Activated CD4-positive, alpha-beta T cell treated with anti-CD3 and anti-CD28 coated beads, Interleukin-2, amount 10 ng/mL, durations not matched to agents 7 days and 5 days (primary cell): ENCODE measurements at regions not wholly inside any gene's neighbourhood (a gene's known extent, or its start where the extent isn't known, plus 50 kb on each side); places are given as distances from the start of the nearest gene placed in this dataset.

ENCODE experiments used
- CTCF ChIA-PET: fragments of 350-600 bp; sonication (Branson Sonifier 250); formaldehyde crosslinking; loops from one replicate; lab custom pipeline; 2021; ENCODE audit warnings: antibody characterized with exemption; lab: Charles Lee
- POLR2A ChIA-PET: fragments of 350-600 bp; sonication (Branson Sonifier 250); formaldehyde crosslinking; loops from one replicate; lab custom pipeline; 2021; ENCODE audit warnings: antibody characterized with exemption; lab: Charles Lee
- DNase-seq: peaks from one replicate; pipeline ENCODE4 v3.0.0-alpha.2; 2020
- H3K27ac Mint-ChIP-seq: one replicate; pipeline ENCODE4 v1.8.0; 2021; ENCODE audit warnings: mild to moderate bottlenecking, moderate library complexity, mixed read lengths
- H3K27me3 Mint-ChIP-seq: one replicate; pipeline ENCODE4 v1.8.0; 2021; ENCODE audit warnings: mixed read lengths
- H3K36me3 Mint-ChIP-seq: one replicate; pipeline ENCODE4 v1.8.0; 2021; ENCODE audit warnings: low read depth, mixed read lengths
- H3K4me1 Mint-ChIP-seq: one replicate; pipeline ENCODE4 v1.8.0; 2021; ENCODE audit warnings: mixed read lengths
- H3K4me3 Mint-ChIP-seq: one replicate; pipeline ENCODE4 v1.8.0; 2021; ENCODE audit warnings: mild to moderate bottlenecking, moderate library complexity, mixed read lengths
- H3K9me3 Mint-ChIP-seq: one replicate; pipeline ENCODE4 v1.8.0; 2021; ENCODE audit warnings: mixed read lengths

GRCh38 chr1:170247751-170248521 is 102.2 kb downstream of the NTMT2 start:
- Mint-ChIP-seq H3K27me3 (peaks cover 3% of the 10 kb centered on the region), H3K4me1 (peaks cover 13% of the 10 kb centered on the region)
- CTCF ChIA-PET, result no interaction called here

GRCh38 chr1:170250531-170251276 is 104.9 kb downstream of the NTMT2 start:
- peaks cover 5% of the 10 kb centered on the region for H3K9me3 Mint-ChIP-seq
- POLR2A ChIA-PET, result no interaction called here
- H3K27me3 Mint-ChIP-seq, result no peaks in the 10 kb centered on the region

More at GRCh38 chr1:170247751-170248521, 102.2 kb downstream of the NTMT2 start:
- Mint-ChIP-seq H3K4me3 (no peak overlapping the region), H3K9me3 (peaks cover 5% of the 10 kb centered on the region), H3K36me3 (no peaks in the 10 kb centered on the region), H3K27ac (no peak overlapping the region)
- POLR2A ChIA-PET, result no interaction called here
- no peak for DNase-seq

GRCh38 chr1:170252851-170253579 is 107.3 kb downstream of the NTMT2 start:
- Mint-ChIP-seq H3K4me1 (peaks cover 9% of the 10 kb centered on the region), H3K27ac (no peak overlapping the region), H3K27me3 (no peaks in the 10 kb centered on the region), H3K9me3 (peaks cover 5% of the 10 kb centered on the region), H3K4me3 (no peak overlapping the region), H3K36me3 (no peaks in the 10 kb centered on the region)
- CTCF ChIA-PET, result no interaction called here
- POLR2A ChIA-PET, result no interaction called here
- DNase-seq, result no peak

More at GRCh38 chr1:170250531-170251276, 104.9 kb downstream of the NTMT2 start:
- Mint-ChIP-seq H3K27ac (no peak overlapping the region), H3K36me3 (no peaks in the 10 kb centered on the region), H3K4me3 (no peak overlapping the region), H3K4me1 (peaks cover 13% of the 10 kb centered on the region)
- no peak for DNase-seq
- CTCF ChIA-PET, result no interaction called here

GRCh38 chr1:170254371-170254770 is 108.6 kb downstream of the NTMT2 start:
- peaks cover 5% of the 10 kb centered on the region for H3K9me3 Mint-ChIP-seq
- no peaks in the 10 kb centered on the region for H3K4me1 Mint-ChIP-seq
- H3K27ac Mint-ChIP-seq, result no peak overlapping the region
- H3K27me3 Mint-ChIP-seq, result no peaks in the 10 kb centered on the region
- no peak for DNase-seq
- H3K4me3 Mint-ChIP-seq, result no peak overlapping the region
- CTCF ChIA-PET, result no interaction called here
- no peaks in the 10 kb centered on the region for H3K36me3 Mint-ChIP-seq
- POLR2A ChIA-PET, result no interaction called here

- DNase-seq, result no peak
- Mint-ChIP-seq H3K27ac (no peak overlapping the region), H3K4me1 (no peaks in the 10 kb centered on the region), H3K4me3 (no peak overlapping the region), H3K36me3 (no peaks in the 10 kb centered on the region), H3K9me3 (no peaks in the 10 kb centered on the region), H3K27me3 (peaks cover 4% of the 10 kb centered on the region)
- ChIA-PET CTCF (no interaction called here), POLR2A (no interaction called here)
Measured at GRCh38 chr1:170261669-170262068, 115.9 kb downstream of the NTMT2 start.

- ChIA-PET CTCF (no interaction called here), POLR2A (no interaction called here)
- Mint-ChIP-seq H3K27ac (no peak overlapping the region), H3K9me3 (no peaks in the 10 kb centered on the region), H3K4me1 (no peaks in the 10 kb centered on the region), H3K27me3 (peaks cover 7% of the 10 kb centered on the region), H3K4me3 (no peak overlapping the region), H3K36me3 (no peaks in the 10 kb centered on the region)
- no peak for DNase-seq
Measured at GRCh38 chr1:170262276-170262939, 116.6 kb downstream of the NTMT2 start.

GRCh38 chr1:170265234-170265633 is 119.5 kb downstream of the NTMT2 start:
- ChIA-PET CTCF (no interaction called here), POLR2A (no interaction called here)
- Mint-ChIP-seq H3K36me3 (no peaks in the 10 kb centered on the region), H3K9me3 (no peaks in the 10 kb centered on the region), H3K4me3 (no peak overlapping the region), H3K4me1 (no peaks in the 10 kb centered on the region), H3K27ac (no peak overlapping the region), H3K27me3 (peaks cover 9% of the 10 kb centered on the region)
- no peak for DNase-seq

- no peaks in the 10 kb centered on the region for H3K36me3 Mint-ChIP-seq
- DNase-seq, result no peak
- no peak overlapping the region for H3K4me3 Mint-ChIP-seq
- H3K4me1 Mint-ChIP-seq, result no peaks in the 10 kb centered on the region
- peaks cover 12% of the 10 kb centered on the region for H3K27me3 Mint-ChIP-seq
- CTCF ChIA-PET, result no interaction called here
- no peaks in the 10 kb centered on the region for H3K9me3 Mint-ChIP-seq
- POLR2A ChIA-PET, result no interaction called here
- no peak overlapping the region for H3K27ac Mint-ChIP-seq
Measured at GRCh38 chr1:170267317-170267716, 121.6 kb downstream of the NTMT2 start.

GRCh38 chr1:170271430-170272161 is 125.8 kb downstream of the NTMT2 start:
- ChIA-PET CTCF (no interaction called here), POLR2A (no interaction called here)
- no peak overlapping the region for H3K27ac Mint-ChIP-seq
- H3K27me3 Mint-ChIP-seq, result peaks cover 9% of the 10 kb centered on the region
- H3K9me3 Mint-ChIP-seq, result no peaks in the 10 kb centered on the region
- no peak overlapping the region for H3K4me3 Mint-ChIP-seq
- H3K36me3 Mint-ChIP-seq, result no peaks in the 10 kb centered on the region
- DNase-seq, result no peak
- H3K4me1 Mint-ChIP-seq, result no peaks in the 10 kb centered on the region

- ChIA-PET POLR2A (no interaction called here), CTCF (no interaction called here)
- Mint-ChIP-seq H3K9me3 (no peaks in the 10 kb centered on the region), H3K27ac (no peak overlapping the region), H3K4me1 (no peaks in the 10 kb centered on the region), H3K27me3 (peaks cover 7% of the 10 kb centered on the region), H3K4me3 (no peak overlapping the region), H3K36me3 (no peaks in the 10 kb centered on the region)
- DNase-seq, result no peak
Measured at GRCh38 chr1:170273291-170274130, 127.8 kb downstream of the NTMT2 start.

GRCh38 chr1:170274131-170274501 is 128.4 kb downstream of the NTMT2 start:
- Mint-ChIP-seq H3K9me3 (no peaks in the 10 kb centered on the region), H3K36me3 (no peaks in the 10 kb centered on the region), H3K4me3 (no peak overlapping the region), H3K27ac (no peak overlapping the region), H3K27me3 (peaks cover 9% of the 10 kb centered on the region), H3K4me1 (no peaks in the 10 kb centered on the region)
- no peak for DNase-seq
- CTCF ChIA-PET, result no interaction called here
- POLR2A ChIA-PET, result no interaction called here

GRCh38 chr1:170277985-170278384 is 132.2 kb downstream of the NTMT2 start:
- Mint-ChIP-seq H3K27me3 (peaks cover 3% of the 10 kb centered on the region), H3K4me1 (no peaks in the 10 kb centered on the region), H3K9me3 (no peaks in the 10 kb centered on the region), H3K36me3 (no peaks in the 10 kb centered on the region), H3K4me3 (no peak overlapping the region), H3K27ac (no peak overlapping the region)
- CTCF ChIA-PET, result no interaction called here
- no peak for DNase-seq
- POLR2A ChIA-PET, result no interaction called here
